Mammary epithelial cell (primary cell): ENCODE measurements at regions not wholly inside any gene's neighbourhood (a gene's known extent, or its start where the extent isn't known, plus 50 kb on each side); places are given as distances from the start of the nearest gene placed in this dataset.

ENCODE experiments used
- EZH2 ChIP-seq: IDR thresholded peaks from 2 replicates; pipeline ENCODE4 v1.6.1; 2012; ENCODE audit warnings: low read length, inconsistent platforms, borderline replicate concordance
- TF ChIP-seq, protein P1 (sequence below), 2 donors: IDR thresholded peaks in 1 of 2; conservative IDR thresholded peaks in 1 of 2; 2 replicates each; pipeline ENCODE4 v1.5.1; 2011 to 2012; ENCODE audit warnings: inconsistent platforms in 2 of 2, low read length in 2 of 2, mild to moderate bottlenecking in 2 of 2, control low read depth in 1 of 2, low read depth in 1 of 2; ENCODE audit not compliant: insufficient read depth in 1 of 2; ENCODE audit errors: extremely low read depth in 1 of 2

DNA sequence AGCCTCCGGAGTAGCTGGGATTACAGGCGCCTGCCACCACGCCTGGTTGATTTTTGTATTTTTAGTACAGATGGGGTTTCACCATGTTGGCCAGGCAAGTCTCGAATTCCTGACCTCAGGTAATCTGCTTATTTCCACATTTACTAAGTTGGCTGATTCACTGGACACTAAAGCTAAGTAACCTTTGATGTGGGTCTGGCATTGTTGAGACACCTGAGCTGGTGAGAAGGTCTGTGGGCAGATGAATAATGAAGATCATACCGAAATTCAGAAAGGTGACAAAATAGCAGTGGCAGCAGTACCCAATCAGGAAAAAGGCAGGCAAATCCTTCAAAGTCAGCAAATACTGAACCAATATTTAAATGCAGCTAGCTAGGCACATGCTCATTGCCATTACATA, 210.6 kb upstream of the ZNF608 start:
- TF ChIP-seq, protein P1, sequence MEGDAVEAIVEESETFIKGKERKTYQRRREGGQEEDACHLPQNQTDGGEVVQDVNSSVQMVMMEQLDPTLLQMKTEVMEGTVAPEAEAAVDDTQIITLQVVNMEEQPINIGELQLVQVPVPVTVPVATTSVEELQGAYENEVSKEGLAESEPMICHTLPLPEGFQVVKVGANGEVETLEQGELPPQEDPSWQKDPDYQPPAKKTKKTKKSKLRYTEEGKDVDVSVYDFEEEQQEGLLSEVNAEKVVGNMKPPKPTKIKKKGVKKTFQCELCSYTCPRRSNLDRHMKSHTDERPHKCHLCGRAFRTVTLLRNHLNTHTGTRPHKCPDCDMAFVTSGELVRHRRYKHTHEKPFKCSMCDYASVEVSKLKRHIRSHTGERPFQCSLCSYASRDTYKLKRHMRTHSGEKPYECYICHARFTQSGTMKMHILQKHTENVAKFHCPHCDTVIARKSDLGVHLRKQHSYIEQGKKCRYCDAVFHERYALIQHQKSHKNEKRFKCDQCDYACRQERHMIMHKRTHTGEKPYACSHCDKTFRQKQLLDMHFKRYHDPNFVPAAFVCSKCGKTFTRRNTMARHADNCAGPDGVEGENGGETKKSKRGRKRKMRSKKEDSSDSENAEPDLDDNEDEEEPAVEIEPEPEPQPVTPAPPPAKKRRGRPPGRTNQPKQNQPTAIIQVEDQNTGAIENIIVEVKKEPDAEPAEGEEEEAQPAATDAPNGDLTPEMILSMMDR (conservative IDR thresholded peaks at IDR 0.05 in 1 of 2, IDR thresholded peaks at IDR 0.05 in 1 of 2; ENCODE audit: extremely low read depth in 1 of 2, insufficient read depth in 1 of 2, low read depth in 1 of 2, low read length in 2 of 2) = no peak
- no peak for TF ChIP-seq EZH2
